ENCODE measurements at regions not wholly inside any gene's neighbourhood (a gene's known extent, or its start where the extent isn't known, plus 50 kb on each side); places are given as distances from the start of the nearest gene placed in this dataset.

DNA sequence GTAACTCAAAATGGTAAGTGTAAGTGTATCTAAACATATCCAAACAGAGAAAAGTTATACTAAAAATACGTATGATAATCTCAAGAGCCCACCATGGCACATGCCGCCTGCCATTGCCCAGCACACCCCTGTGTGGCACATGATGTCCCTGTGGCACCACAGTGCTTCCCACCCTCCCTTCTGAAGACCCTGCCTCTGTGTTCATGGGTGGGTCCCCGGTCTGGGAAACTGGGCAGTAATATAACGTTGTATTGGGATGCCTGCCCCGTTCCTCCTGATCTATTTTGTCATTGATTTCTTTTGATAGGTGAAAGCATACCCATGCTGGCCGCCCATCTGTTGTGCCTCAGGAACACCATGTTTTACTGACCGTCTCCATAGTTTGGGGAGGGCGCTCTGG, 296.8 kb upstream of the SHH start:
- H3K9ac ChIP-seq (ENCODE audit: low read length) = no peak overlapping the region
- H3K27ac ChIP-seq (ENCODE audit: low read length) = no peak overlapping the region
- no peaks in the 10 kb centered on the region for H3K27me3 ChIP-seq (ENCODE audit: insufficient read depth, low read depth, low read length)
- H3F3A ChIP-seq (ENCODE audit: insufficient read depth, low read length, poor library complexity, severe bottlenecking) = no peaks in the 10 kb centered on the region
- no peaks in the 10 kb centered on the region for H4K20me1 ChIP-seq (ENCODE audit: insufficient read depth)
- no peak for TF ChIP-seq EZH2 (IDR thresholded peaks at IDR 0.05; ENCODE audit: borderline replicate concordance, insufficient read depth, low read length, poor library complexity, severe bottlenecking)
- no peak overlapping the region for H2AFZ ChIP-seq (ENCODE audit: low read depth, low read length)
- H3K4me2 ChIP-seq (ENCODE audit: low read length) = no peak overlapping the region
- H3K4me3 ChIP-seq (ENCODE audit: low read length) = no peak overlapping the region
- no peaks in the 10 kb centered on the region for H3K9me2 ChIP-seq (ENCODE audit: insufficient read depth, low read length)
- no peaks in the 10 kb centered on the region for H3K36me3 ChIP-seq (ENCODE audit: insufficient read depth, low read length)
- H3K79me2 ChIP-seq (replicated peaks; ENCODE audit: insufficient read depth, low read length) = no peaks in the 10 kb centered on the region
- H3K9me3 ChIP-seq (ENCODE audit: low read length) = no peaks in the 10 kb centered on the region

DNA sequence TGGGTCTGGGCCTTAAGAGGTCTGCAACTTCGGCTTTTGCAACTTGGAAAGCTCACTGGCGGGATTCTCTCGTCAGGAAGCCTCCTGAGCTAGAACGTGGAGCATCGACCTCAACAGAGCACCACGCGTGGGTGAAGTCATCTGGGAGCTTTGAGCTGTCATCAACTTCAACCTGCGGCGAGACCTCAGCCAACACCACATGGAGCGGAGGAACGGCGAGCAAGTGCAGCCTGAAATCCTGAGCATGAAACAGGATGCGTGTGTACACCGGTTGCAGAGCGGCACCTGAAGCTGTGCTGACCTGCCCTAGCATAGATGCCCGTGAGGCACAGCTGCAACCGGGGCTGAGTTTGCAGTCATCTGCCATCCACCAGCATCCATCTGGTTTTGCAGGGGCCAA, 295.7 kb upstream of the SHH start:
- H3K9ac ChIP-seq (ENCODE audit: low read length) = no peak overlapping the region
- no peaks in the 10 kb centered on the region for H3F3A ChIP-seq (ENCODE audit: insufficient read depth, low read length, poor library complexity, severe bottlenecking)
- no peaks in the 10 kb centered on the region for H3K9me3 ChIP-seq (ENCODE audit: low read length)
- no peak overlapping the region for H3K27ac ChIP-seq (ENCODE audit: low read length)
- H3K36me3 ChIP-seq (ENCODE audit: insufficient read depth, low read length) = no peaks in the 10 kb centered on the region
- H3K4me2 ChIP-seq (ENCODE audit: low read length) = no peak overlapping the region
- no peak overlapping the region for H2AFZ ChIP-seq (ENCODE audit: low read depth, low read length)
- no peaks in the 10 kb centered on the region for H3K79me2 ChIP-seq (replicated peaks; ENCODE audit: insufficient read depth, low read length)
- no peaks in the 10 kb centered on the region for H4K20me1 ChIP-seq (ENCODE audit: insufficient read depth)
- no peaks in the 10 kb centered on the region for H3K27me3 ChIP-seq (ENCODE audit: insufficient read depth, low read depth, low read length)
- no peak overlapping the region for H3K4me3 ChIP-seq (ENCODE audit: low read length)
- no peaks in the 10 kb centered on the region for H3K9me2 ChIP-seq (ENCODE audit: insufficient read depth, low read length)
- TF ChIP-seq MXI1 (conservative IDR thresholded peaks at IDR 0.05; ENCODE audit: poor library complexity, severe bottlenecking) (no peak), CTCF (IDR thresholded peaks at IDR 0.05; ENCODE audit: poor library complexity, severe bottlenecking) (no peak), REST (IDR thresholded peaks at IDR 0.05; ENCODE audit: borderline replicate concordance) (no peak), EP300 (conservative IDR thresholded peaks at IDR 0.05; ENCODE audit: poor library complexity, severe bottlenecking) (no peak), RAD21 (conservative IDR thresholded peaks at IDR 0.05) (no peak), TAF1 (IDR thresholded peaks at IDR 0.05; ENCODE audit: low read depth) (no peak), POLR2AphosphoS5 (IDR thresholded peaks at IDR 0.05) (no peak), EZH2 (IDR thresholded peaks at IDR 0.05; ENCODE audit: borderline replicate concordance, insufficient read depth, low read length, poor library complexity, severe bottlenecking) (no peak), SMC3 (conservative IDR thresholded peaks at IDR 0.05; ENCODE audit: poor library complexity) (no peak)

GRCh38 chr7:156106107-156106426, 293.8 kb upstream of the SHH start:
- no peak overlapping the region for H3K9ac ChIP-seq (ENCODE audit: low read length)
- no peaks in the 10 kb centered on the region for H3K36me3 ChIP-seq (ENCODE audit: insufficient read depth, low read length)
- H3F3A ChIP-seq (ENCODE audit: insufficient read depth, low read length, poor library complexity, severe bottlenecking) = no peaks in the 10 kb centered on the region
- H3K9me3 ChIP-seq (ENCODE audit: low read length) = no peaks in the 10 kb centered on the region
- H3K4me3 ChIP-seq (ENCODE audit: low read length) = no peak overlapping the region
- TF ChIP-seq EP300 (conservative IDR thresholded peaks at IDR 0.05; ENCODE audit: poor library complexity, severe bottlenecking) = no peak
- TF ChIP-seq MXI1 (conservative IDR thresholded peaks at IDR 0.05; ENCODE audit: poor library complexity, severe bottlenecking) = no peak
- no peak for TF ChIP-seq RAD21 (conservative IDR thresholded peaks at IDR 0.05)
- no peak for TF ChIP-seq CTCF (IDR thresholded peaks at IDR 0.05; ENCODE audit: poor library complexity, severe bottlenecking)
- TF ChIP-seq POLR2AphosphoS5 (IDR thresholded peaks at IDR 0.05) = no peak
- TF ChIP-seq REST (IDR thresholded peaks at IDR 0.05; ENCODE audit: borderline replicate concordance) = no peak
- TF ChIP-seq EZH2 (IDR thresholded peaks at IDR 0.05; ENCODE audit: borderline replicate concordance, insufficient read depth, low read length, poor library complexity, severe bottlenecking) = no peak
- no peak for TF ChIP-seq SMC3 (conservative IDR thresholded peaks at IDR 0.05; ENCODE audit: poor library complexity)
- no peak for TF ChIP-seq TAF1 (IDR thresholded peaks at IDR 0.05; ENCODE audit: low read depth)
- no peak overlapping the region for H3K4me2 ChIP-seq (ENCODE audit: low read length)
- H2AFZ ChIP-seq (ENCODE audit: low read depth, low read length) = no peak overlapping the region
- no peaks in the 10 kb centered on the region for H3K79me2 ChIP-seq (replicated peaks; ENCODE audit: insufficient read depth, low read length)
- H3K27me3 ChIP-seq (ENCODE audit: insufficient read depth, low read depth, low read length) = no peaks in the 10 kb centered on the region
- no peaks in the 10 kb centered on the region for H4K20me1 ChIP-seq (ENCODE audit: insufficient read depth)
- no peak overlapping the region for H3K27ac ChIP-seq (ENCODE audit: low read length)
- H3K9me2 ChIP-seq (ENCODE audit: insufficient read depth, low read length) = no peaks in the 10 kb centered on the region

Measured in neural cell (in vitro differentiated cells).